Peyer's patch (tissue), 4 donors: ENCODE measurements at regions not wholly inside any gene's neighbourhood (a gene's known extent, or its start where the extent isn't known, plus 50 kb on each side); places are given as distances from the start of the nearest gene placed in this dataset.

Source experiments
- DNase-seq, 3 donors: peaks; one replicate each; pipeline ENCODE4 v3.0.0-alpha.2; 2017 to 2019
- H3K27ac ChIP-seq, 4 donors: fragments of 200-600 bp; sonication (generic); one replicate each; pipeline ENCODE4 v1.5.1; 2016 to 2019
- H3K27me3 ChIP-seq, 2 donors: fragments of 200-600 bp; sonication (generic); one replicate each; pipeline ENCODE4 v1.5.1; 2019
- H3K36me3 ChIP-seq, 3 donors: fragments of 200-600 bp; sonication (generic); one replicate each; pipeline ENCODE4 v1.5.1; 2016 to 2019
- H3K4me1 ChIP-seq, 4 donors: fragments of 200-600 bp; sonication (generic); one replicate each; pipeline ENCODE4 v1.5.1; 2016 to 2019
- H3K4me3 ChIP-seq, 4 donors: fragments of 200-600 bp; sonication (generic); 1 replicate in 3 of 4; 2 replicates in 1 of 4; pipeline ENCODE4 v1.5.1; 2016 to 2019; ENCODE audit warnings: mild to moderate bottlenecking in 1 of 4
- H3K9me3 ChIP-seq, 4 donors: fragments of 200-600 bp; sonication (generic); one replicate each; pipeline ENCODE4 v1.5.1; 2016 to 2019; ENCODE audit warnings: mild to moderate bottlenecking in 1 of 4
- CTCF ChIP-seq, 6 experiments: fragments of 450-650 bp in 4 of 6; fragments of 200-600 bp in 2 of 6; sonication (generic) in 1 of 6; IDR thresholded peaks; one replicate each; pipeline ENCODE4 v1.5.1; 2017 to 2019; ENCODE audit warnings: antibody characterized with exemption in 6 of 6, mild to moderate bottlenecking in 3 of 6, moderate library complexity in 1 of 6
- POLR2A ChIP-seq, 2 donors: fragments of 450-650 bp; IDR thresholded peaks; one replicate each; pipeline ENCODE4 v1.5.1; 2017; ENCODE audit warnings: antibody characterized with exemption in 2 of 2, mild to moderate bottlenecking in 2 of 2, moderate library complexity in 2 of 2

GRCh38 chr5:71910741-71911140, 191.7 kb downstream of the CARTPT start:
- H3K27me3 ChIP-seq = no peaks in the 10 kb centered on the region
- DNase-seq = no peak
- no peaks in the 10 kb centered on the region for H3K36me3 ChIP-seq
- H3K4me1 ChIP-seq = no peaks in the 10 kb centered on the region
- no peak overlapping the region for H3K4me3 ChIP-seq
- no peaks in the 10 kb centered on the region for H3K9me3 ChIP-seq
- TF ChIP-seq CTCF (IDR thresholded peaks at IDR 0.05) (no peak), POLR2A (IDR thresholded peaks at IDR 0.05) (no peak)
- no peak overlapping the region for H3K27ac ChIP-seq

GRCh38 chr5:71912021-71912420, 192.9 kb downstream of the CARTPT start:
- no peak overlapping the region for H3K27ac ChIP-seq
- H3K36me3 ChIP-seq = no peaks in the 10 kb centered on the region
- no peak for DNase-seq
- no peak overlapping the region for H3K4me3 ChIP-seq
- TF ChIP-seq CTCF (IDR thresholded peaks at IDR 0.05) = no peak
- no peak for TF ChIP-seq POLR2A (IDR thresholded peaks at IDR 0.05)
- H3K27me3 ChIP-seq = no peaks in the 10 kb centered on the region
- H3K9me3 ChIP-seq = no peaks in the 10 kb centered on the region
- H3K4me1 ChIP-seq = no peaks in the 10 kb centered on the region

- Histone ChIP-seq H3K4me1 (no peaks in the 10 kb centered on the region), H3K9me3 (no peaks in the 10 kb centered on the region), H3K27me3 (no peaks in the 10 kb centered on the region), H3K27ac (no peak overlapping the region), H3K4me3 (no peak overlapping the region), H3K36me3 (no peaks in the 10 kb centered on the region)
- TF ChIP-seq CTCF (IDR thresholded peaks at IDR 0.05) = no peak
- TF ChIP-seq POLR2A (IDR thresholded peaks at IDR 0.05) = no peak
- DNase-seq = no peak
Observed at GRCh38 chr5:71914281-71914680, 193.0 kb upstream of the MAP1B start.

GRCh38 chr5:71922584-71923106, 184.6 kb upstream of the MAP1B start:
- no peak overlapping the region for H3K27ac ChIP-seq
- no peaks in the 10 kb centered on the region for H3K4me1 ChIP-seq
- DNase-seq = no peak
- H3K4me3 ChIP-seq = no peak overlapping the region
- no peaks in the 10 kb centered on the region for H3K27me3 ChIP-seq
- TF ChIP-seq CTCF (IDR thresholded peaks at IDR 0.05) (no peak), POLR2A (IDR thresholded peaks at IDR 0.05) (no peak)
- no peaks in the 10 kb centered on the region for H3K9me3 ChIP-seq
- no peaks in the 10 kb centered on the region for H3K36me3 ChIP-seq

- Histone ChIP-seq H3K27ac (no peak overlapping the region), H3K4me3 (no peak overlapping the region), H3K27me3 (no peaks in the 10 kb centered on the region), H3K9me3 (no peaks in the 10 kb centered on the region), H3K36me3 (no peaks in the 10 kb centered on the region), H3K4me1 (no peaks in the 10 kb centered on the region)
- DNase-seq = no peak
- TF ChIP-seq POLR2A (IDR thresholded peaks at IDR 0.05) (no peak), CTCF (IDR thresholded peaks at IDR 0.05) (no peak)
Observed at GRCh38 chr5:71923755-71924154, 183.5 kb upstream of the MAP1B start.

GRCh38 chr5:71924325-71924724, 182.9 kb upstream of the MAP1B start:
- TF ChIP-seq CTCF (IDR thresholded peaks at IDR 0.05) = no peak
- no peak for TF ChIP-seq POLR2A (IDR thresholded peaks at IDR 0.05)
- Histone ChIP-seq H3K36me3 (no peaks in the 10 kb centered on the region), H3K27ac (peak overlapping the region in 1 of 4 donors; percentile 24), H3K9me3 (no peaks in the 10 kb centered on the region), H3K27me3 (no peaks in the 10 kb centered on the region), H3K4me3 (no peak overlapping the region), H3K4me1 (no peaks in the 10 kb centered on the region)
- no peak for DNase-seq
